Bronchial epithelial cell (primary cell): ENCODE measurements at regions not wholly inside any gene's neighbourhood (a gene's known extent, or its start where the extent isn't known, plus 50 kb on each side); places are given as distances from the start of the nearest gene placed in this dataset.

Source experiments
- DNase-seq: peaks from one replicate; pipeline ENCODE4 v3.0.0-alpha.2; 2010; ENCODE audit warnings: low read depth
- FAIRE-seq: peaks from 2 replicates; lab custom pipeline; 2011; peaks lifted over from hg19 to GRCh38; lab: Jason Lieb, UNC
- H3K27me3 ChIP-seq: 2 replicates; pipeline ENCODE4 v1.5.1; 2011; ENCODE audit warnings: low read length; ENCODE audit not compliant: control insufficient read depth, insufficient read depth
- H3K36me3 ChIP-seq: 2 replicates; pipeline ENCODE4 v1.5.1; 2011; ENCODE audit warnings: low read length; ENCODE audit not compliant: control insufficient read depth, insufficient read depth
- H3K4me3 ChIP-seq: 2 replicates; pipeline ENCODE4 v1.5.1; 2011; ENCODE audit warnings: mild to moderate bottlenecking, low read depth, low read length, control low read depth
- CTCF ChIP-seq: IDR thresholded peaks from 2 replicates; pipeline ENCODE4 v1.5.1; 2011; ENCODE audit warnings: mild to moderate bottlenecking, moderate library complexity, low read length, control low read depth, inconsistent platforms; ENCODE audit not compliant: insufficient read depth, severe bottlenecking

- no peaks in the 10 kb centered on the region for H3K27me3 ChIP-seq
- no peak overlapping the region for H3K4me3 ChIP-seq
- FAIRE-seq (no peak), DNase-seq (no peak)
- TF ChIP-seq CTCF: no peak
- no peaks in the 10 kb centered on the region for H3K36me3 ChIP-seq
Measured at GRCh38 chr9:20083390-20083789, 294.6 kb upstream of the SLC24A2 start.

GRCh38 chr9:20082831-20083230, 294.0 kb upstream of the SLC24A2 start:
- Histone ChIP-seq H3K27me3 (no peaks in the 10 kb centered on the region), H3K36me3 (no peaks in the 10 kb centered on the region), H3K4me3 (no peak overlapping the region)
- FAIRE-seq: no peak
- DNase-seq: no peak
- TF ChIP-seq CTCF: no peak

- Histone ChIP-seq H3K27me3 (no peaks in the 10 kb centered on the region), H3K36me3 (no peaks in the 10 kb centered on the region), H3K4me3 (no peak overlapping the region)
- TF ChIP-seq CTCF: no peak
- DNase-seq (no peak), FAIRE-seq (no peak)
Measured at GRCh38 chr9:20082406-20082805, 293.6 kb upstream of the SLC24A2 start.

GRCh38 chr9:20078246-20078645, 289.4 kb upstream of the SLC24A2 start:
- H3K36me3 ChIP-seq: no peaks in the 10 kb centered on the region
- no peak overlapping the region for H3K4me3 ChIP-seq
- H3K27me3 ChIP-seq: no peaks in the 10 kb centered on the region
- DNase-seq (no peak), FAIRE-seq (no peak)
- no peak for TF ChIP-seq CTCF

GRCh38 chr9:20074291-20074690, 285.5 kb upstream of the SLC24A2 start:
- H3K36me3 ChIP-seq: no peaks in the 10 kb centered on the region
- DNase-seq (no peak), FAIRE-seq (no peak)
- TF ChIP-seq CTCF: no peak
- H3K4me3 ChIP-seq: no peak overlapping the region
- no peaks in the 10 kb centered on the region for H3K27me3 ChIP-seq

GRCh38 chr9:20070336-20070735, 281.5 kb upstream of the SLC24A2 start:
- no peak overlapping the region for H3K4me3 ChIP-seq
- DNase-seq: no peak
- H3K36me3 ChIP-seq: no peaks in the 10 kb centered on the region
- FAIRE-seq: no peak
- H3K27me3 ChIP-seq: no peaks in the 10 kb centered on the region
- no peak for TF ChIP-seq CTCF
